Mesendoderm (in vitro differentiated cells): ENCODE measurements at regions not wholly inside any gene's neighbourhood (a gene's known extent, or its start where the extent isn't known, plus 50 kb on each side); places are given as distances from the start of the nearest gene placed in this dataset.

Experiments used
- DNase-seq: peaks from one replicate; pipeline ENCODE4 v3.0.0; 2013
- H2AK5ac ChIP-seq: 2 replicates; pipeline ENCODE4 v1.6.1; 2013; ENCODE audit warnings: low read length, inconsistent platforms
- H2BK120ac ChIP-seq: 2 replicates; pipeline ENCODE4 v1.6.1; 2013; ENCODE audit warnings: low read depth, mild to moderate bottlenecking, low read length, moderate library complexity, mixed read lengths
- H2BK15ac ChIP-seq: replicated peaks from 2 replicates; pipeline ENCODE4 v1.6.1; 2013; ENCODE audit warnings: low read depth, mild to moderate bottlenecking, moderate library complexity
- H2BK5ac ChIP-seq: 2 replicates; pipeline ENCODE4 v1.6.1; 2013; ENCODE audit warnings: low read length, inconsistent platforms
- H3K18ac ChIP-seq: 2 replicates; pipeline ENCODE4 v1.6.1; 2013; ENCODE audit warnings: mild to moderate bottlenecking, low read length, mixed read lengths
- H3K23ac ChIP-seq: one replicate; pipeline ENCODE4 v1.6.1; 2013; ENCODE audit warnings: low read length
- H3K27ac ChIP-seq: 2 replicates; pipeline ENCODE4 v1.5.1; 2013; ENCODE audit warnings: low read depth, mild to moderate bottlenecking, inconsistent platforms, low read length, moderate library complexity
- H3K27me3 ChIP-seq: 2 replicates; pipeline ENCODE4 v1.6.1; 2013; ENCODE audit warnings: low read length, control low read depth, mild to moderate bottlenecking, inconsistent platforms; ENCODE audit not compliant: insufficient read depth, poor library complexity
- H3K36me3 ChIP-seq: 2 replicates; pipeline ENCODE4 v1.6.1; 2013; ENCODE audit warnings: low read length, inconsistent platforms; ENCODE audit not compliant: control insufficient read depth, insufficient read depth
- H3K4ac ChIP-seq: one replicate; pipeline ENCODE4 v1.6.1; 2013; ENCODE audit warnings: low read depth, mild to moderate bottlenecking, low read length, moderate library complexity
- H3K4me1 ChIP-seq: 2 replicates; pipeline ENCODE4 v1.6.1; 2013; ENCODE audit warnings: low read depth, low read length, inconsistent platforms; ENCODE audit not compliant: control insufficient read depth
- H3K4me2 ChIP-seq: 2 replicates; pipeline ENCODE4 v1.6.1; 2013; ENCODE audit warnings: low read length
- H3K4me3 ChIP-seq: 2 replicates; pipeline ENCODE4 v1.5.1; 2013; ENCODE audit warnings: mild to moderate bottlenecking, low read length
- H3K56ac ChIP-seq: one replicate; pipeline ENCODE4 v1.6.1; 2013; ENCODE audit warnings: low read length
- H3K79me1 ChIP-seq: 2 replicates; pipeline ENCODE4 v1.6.1; 2013; ENCODE audit warnings: low read length, inconsistent platforms
- H3K79me2 ChIP-seq: 2 replicates; pipeline ENCODE4 v1.6.1; 2013; ENCODE audit warnings: mild to moderate bottlenecking, low read length; ENCODE audit not compliant: control insufficient read depth, insufficient read depth
- H3K9ac ChIP-seq: 2 replicates; pipeline ENCODE4 v1.6.1; 2013; ENCODE audit warnings: low read length, inconsistent platforms
- H4K5ac ChIP-seq: one replicate; pipeline ENCODE4 v1.6.1; 2013; ENCODE audit warnings: low read length
- H4K8ac ChIP-seq: one replicate; pipeline ENCODE4 v1.6.1; 2013; ENCODE audit warnings: low read depth, mild to moderate bottlenecking, control low read depth, low read length, moderate library complexity
- WGBS: extraction: QIAGEN DNeasy Blood & Tissue Kit; methylation state at CpG from one replicate; pipeline ENCODE4 v1.1.7; 2013; ENCODE audit warnings: low lambda C conversion rate, missing lambda C conversion rate; ENCODE audit not compliant: insufficient coverage; ENCODE audit errors: extremely low coverage; 5-methylcytosine and 5-hydroxymethylcytosine counted together

DNA sequence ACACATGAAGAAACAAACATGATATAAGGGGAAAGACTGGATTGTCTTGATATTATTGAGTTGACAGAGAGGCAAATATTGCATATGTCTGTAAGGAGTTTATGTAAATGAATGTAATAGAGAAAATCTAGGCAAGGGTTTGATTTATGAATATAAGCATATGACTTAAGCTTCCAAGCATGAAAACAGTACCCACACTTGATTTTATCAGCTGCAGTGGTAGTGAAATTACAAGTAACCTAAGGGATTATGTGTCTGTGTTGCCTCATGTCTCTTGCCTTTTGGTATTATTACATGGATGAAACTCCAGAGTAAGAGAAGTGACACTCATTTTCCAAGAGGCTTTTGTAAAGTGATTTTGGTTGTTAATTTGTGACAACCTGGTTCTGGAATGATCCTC, 1678.9 kb downstream of the KCNT2 start:
- no peak overlapping the region for H2BK15ac ChIP-seq
- no peak overlapping the region for H3K27ac ChIP-seq

DNA sequence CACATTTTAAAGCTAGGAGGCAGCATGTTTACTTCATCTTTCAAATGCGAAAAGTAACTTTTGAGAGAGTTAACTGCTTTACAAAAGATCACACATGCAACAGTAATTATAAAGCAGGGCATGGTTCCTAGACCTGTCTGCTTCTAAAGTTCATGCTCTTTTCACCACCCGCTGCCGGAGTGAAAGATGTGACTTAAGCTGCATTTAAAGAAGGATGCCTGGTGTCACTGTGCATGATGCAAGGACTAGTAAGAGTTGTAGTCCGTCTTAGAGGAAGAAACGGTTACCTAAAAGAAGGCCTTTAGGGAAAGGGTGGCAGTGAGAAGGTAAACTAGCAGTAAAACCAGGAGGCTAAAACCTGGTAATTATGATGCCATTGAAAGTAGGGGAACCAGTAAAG, 1689.1 kb downstream of the KCNT2 start:
- no peak overlapping the region for H3K4me3 ChIP-seq
- no peak overlapping the region for H4K8ac ChIP-seq
- H3K36me3 ChIP-seq = no peaks in the 10 kb centered on the region
- H3K4ac ChIP-seq = no peak overlapping the region
- H3K9ac ChIP-seq = no peak overlapping the region
- H2BK15ac ChIP-seq = no peak overlapping the region
- H3K4me1 ChIP-seq = no peaks in the 10 kb centered on the region
- no peak overlapping the region for H2BK120ac ChIP-seq
- H2BK5ac ChIP-seq = no peak overlapping the region
- H3K56ac ChIP-seq = no peak overlapping the region
- WGBS = no CpG with 5 or more reads among the region's 5 CpGs
- no peak overlapping the region for H3K23ac ChIP-seq
- H3K27me3 ChIP-seq = no peaks in the 10 kb centered on the region
- no peak overlapping the region for H3K27ac ChIP-seq
- no peak overlapping the region for H2AK5ac ChIP-seq
- DNase-seq = peak; percentile 52
- H3K4me2 ChIP-seq = no peak overlapping the region
- no peaks in the 10 kb centered on the region for H3K79me2 ChIP-seq
- no peak overlapping the region for H3K18ac ChIP-seq
- no peaks in the 10 kb centered on the region for H3K79me1 ChIP-seq
- no peak overlapping the region for H4K5ac ChIP-seq

More for the DNA sequence above, 1678.9 kb downstream of the KCNT2 start:
- Histone ChIP-seq H3K18ac (no peak overlapping the region), H4K5ac (no peak overlapping the region), H3K4me2 (no peak overlapping the region), H3K9ac (no peak overlapping the region), H2BK5ac (no peak overlapping the region), H4K8ac (no peak overlapping the region), H3K4me1 (no peaks in the 10 kb centered on the region), H3K36me3 (no peaks in the 10 kb centered on the region), H3K27me3 (no peaks in the 10 kb centered on the region), H3K79me2 (no peaks in the 10 kb centered on the region), H3K79me1 (no peaks in the 10 kb centered on the region), H3K56ac (no peak overlapping the region), H2BK120ac (no peak overlapping the region), H3K4me3 (no peak overlapping the region), H2AK5ac (no peak overlapping the region), H3K4ac (no peak overlapping the region), H3K23ac (no peak overlapping the region)
- no peak for DNase-seq

DNA sequence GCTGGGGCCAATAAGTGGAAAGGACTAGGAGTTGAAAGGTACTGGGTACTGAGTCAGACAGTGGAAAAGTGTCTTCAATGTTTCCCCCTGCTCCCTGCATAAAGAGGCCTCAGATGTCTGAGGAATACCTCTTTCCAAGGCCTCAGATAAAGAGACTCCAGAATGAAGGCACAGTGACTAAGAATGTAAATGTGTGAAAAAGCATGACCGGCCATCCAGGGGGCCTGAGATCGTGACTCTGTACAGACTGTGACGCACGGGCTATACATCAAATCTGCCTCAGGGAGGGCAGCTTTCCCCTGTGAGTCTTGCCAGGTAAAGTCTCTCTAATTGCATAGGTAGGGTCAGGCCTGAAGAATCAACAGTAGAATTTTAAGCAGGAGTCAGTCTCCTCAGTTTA, 1690.5 kb downstream of the KCNT2 start:
- no peak overlapping the region for H3K4me3 ChIP-seq
- no peak overlapping the region for H3K4me2 ChIP-seq
- no peak overlapping the region for H2BK5ac ChIP-seq
- no peak overlapping the region for H3K18ac ChIP-seq
- no peak overlapping the region for H4K8ac ChIP-seq
- no peak overlapping the region for H2AK5ac ChIP-seq
- no peaks in the 10 kb centered on the region for H3K4me1 ChIP-seq
- no peak overlapping the region for H3K56ac ChIP-seq
- no peak overlapping the region for H2BK15ac ChIP-seq
- H2BK120ac ChIP-seq = no peak overlapping the region
- no peaks in the 10 kb centered on the region for H3K27me3 ChIP-seq
- no peak overlapping the region for H3K23ac ChIP-seq
- H3K79me2 ChIP-seq = no peaks in the 10 kb centered on the region
- no peaks in the 10 kb centered on the region for H3K79me1 ChIP-seq
- DNase-seq = no peak
- H3K9ac ChIP-seq = no peak overlapping the region
- no peak overlapping the region for H3K4ac ChIP-seq
- no peak overlapping the region for H3K27ac ChIP-seq
- no peaks in the 10 kb centered on the region for H3K36me3 ChIP-seq
- no CpG with 5 or more reads among the region's 4 CpGs for WGBS
- no peak overlapping the region for H4K5ac ChIP-seq

DNA sequence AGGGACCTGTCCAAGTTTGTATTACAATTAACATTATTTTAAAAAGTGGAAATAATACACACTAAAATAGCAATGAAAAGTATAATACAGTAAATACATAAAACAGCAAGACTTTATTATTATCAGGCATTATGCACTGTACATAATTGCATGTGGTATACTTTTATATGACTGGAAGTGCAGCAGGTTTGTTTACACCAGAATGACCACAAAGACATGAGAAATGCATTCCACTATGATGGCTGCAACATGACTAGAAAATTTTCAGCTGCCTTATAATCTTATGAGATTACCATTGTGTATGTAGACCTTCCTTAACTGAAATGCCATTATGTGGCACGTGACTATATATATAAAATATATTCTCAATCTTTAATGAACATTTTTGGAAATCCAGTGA, 1699.6 kb downstream of the KCNT2 start:
- Histone ChIP-seq H3K79me1 (no peaks in the 10 kb centered on the region), H2BK5ac (no peak overlapping the region), H3K79me2 (no peaks in the 10 kb centered on the region), H3K18ac (no peak overlapping the region), H3K4ac (no peak overlapping the region), H3K4me3 (no peak overlapping the region), H2BK15ac (no peak overlapping the region), H3K36me3 (no peaks in the 10 kb centered on the region), H3K4me1 (no peaks in the 10 kb centered on the region), H2AK5ac (no peak overlapping the region), H4K8ac (no peak overlapping the region), H2BK120ac (no peak overlapping the region), H3K9ac (no peak overlapping the region), H4K5ac (no peak overlapping the region), H3K23ac (no peak overlapping the region), H3K27ac (no peak overlapping the region), H3K4me2 (no peak overlapping the region), H3K56ac (no peak overlapping the region), H3K27me3 (no peaks in the 10 kb centered on the region)
- WGBS = no CpG with 5 or more reads among the region's 1 CpG
- no peak for DNase-seq

DNA sequence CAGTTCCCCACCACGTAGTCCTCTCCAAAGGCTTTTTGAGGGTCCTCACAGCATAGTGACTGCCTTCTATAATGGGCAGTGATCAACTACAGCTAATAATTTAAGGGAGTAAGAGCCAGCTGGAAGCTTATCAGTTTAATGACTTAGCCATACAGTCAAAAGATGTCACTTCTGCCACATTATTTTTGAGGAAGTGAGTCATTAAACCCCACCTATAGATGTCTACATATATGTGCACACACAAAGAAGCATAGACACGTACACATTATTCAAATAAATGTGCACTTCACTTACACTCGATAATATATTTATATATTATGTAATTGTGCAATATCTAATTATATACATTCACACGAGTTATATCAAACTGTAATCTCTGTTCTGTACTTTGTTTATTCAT, 1704.7 kb downstream of the KCNT2 start:
- Histone ChIP-seq H3K27ac (no peak overlapping the region), H3K4ac (no peak overlapping the region), H3K9ac (no peak overlapping the region), H3K23ac (no peak overlapping the region), H3K79me1 (no peaks in the 10 kb centered on the region), H3K4me3 (no peak overlapping the region), H2BK15ac (no peak overlapping the region), H2BK120ac (no peak overlapping the region), H4K8ac (no peak overlapping the region), H2BK5ac (no peak overlapping the region), H2AK5ac (no peak overlapping the region), H4K5ac (no peak overlapping the region), H3K56ac (no peak overlapping the region), H3K27me3 (no peaks in the 10 kb centered on the region), H3K18ac (no peak overlapping the region), H3K4me2 (no peak overlapping the region), H3K79me2 (no peaks in the 10 kb centered on the region), H3K4me1 (no peaks in the 10 kb centered on the region), H3K36me3 (no peaks in the 10 kb centered on the region)
- DNase-seq = no peak
- WGBS = 100% methylated on average over 1 of the region's 4 CpGs

DNA sequence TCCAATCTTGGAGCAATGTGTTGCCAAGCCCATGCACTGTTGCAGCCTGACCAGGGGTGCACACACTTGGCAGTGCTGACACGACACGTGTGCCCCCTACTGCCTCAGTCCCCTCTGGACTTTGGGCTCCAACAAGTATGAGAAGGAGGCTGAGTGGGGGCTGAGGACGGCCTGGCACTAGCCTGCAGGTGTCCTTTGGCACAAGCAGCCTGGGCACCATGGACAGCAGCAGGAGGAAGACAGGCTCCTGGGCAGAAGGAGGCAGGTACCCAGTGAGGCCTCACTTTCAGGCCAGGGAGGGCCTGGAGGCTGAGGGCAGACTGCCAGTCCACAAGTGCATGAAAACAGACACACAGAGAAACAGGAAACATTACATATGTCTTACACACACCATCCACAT, 1702.9 kb upstream of the B3GALT2 start:
- Histone ChIP-seq H3K9ac (no peak overlapping the region), H2BK15ac (no peak overlapping the region), H2AK5ac (no peak overlapping the region), H2BK120ac (no peak overlapping the region), H3K56ac (no peak overlapping the region), H3K27me3 (no peaks in the 10 kb centered on the region), H4K8ac (no peak overlapping the region), H3K79me1 (no peaks in the 10 kb centered on the region), H3K4me3 (no peak overlapping the region), H3K23ac (no peak overlapping the region), H3K4me2 (no peak overlapping the region), H2BK5ac (no peak overlapping the region), H4K5ac (no peak overlapping the region), H3K79me2 (no peaks in the 10 kb centered on the region), H3K4ac (no peak overlapping the region), H3K36me3 (no peaks in the 10 kb centered on the region), H3K27ac (no peak overlapping the region), H3K4me1 (no peaks in the 10 kb centered on the region), H3K18ac (no peak overlapping the region)
- no peak for DNase-seq
- WGBS = no CpG with 5 or more reads among the region's 3 CpGs
